Panc1 (cell line): ENCODE measurements at regions not wholly inside any gene's neighbourhood (a gene's known extent, or its start where the extent isn't known, plus 50 kb on each side); places are given as distances from the start of the nearest gene placed in this dataset.
"Not testable (repeated sequence)": the region's sequence is repeated elsewhere in the genome, so short reads cannot be mapped to it uniquely, and the experiment has no call there.

Experiments used
- ATAC-seq: fragments of 200-7000 bp; cut with Tn5 transposase; 2 replicates; pipeline ENCODE4 v1.9.1; 2020; ENCODE audit warnings: mild to moderate bottlenecking, moderate library complexity
- BruUV-seq: library from RNA; stranded (reverse); fragments of 400-500 nt; replicated peaks from 2 replicates; lab custom pipeline; 2021; lab: Mats Ljungman, UMichigan
- CTCF ChIA-PET: fragments of 300-600 bp; sonication (Branson Sonifier 250); formaldehyde crosslinking; loops from one replicate; lab custom pipeline; 2022; ENCODE audit warnings: antibody characterized with exemption; lab: Charles Lee
- POLR2A ChIA-PET: fragments of 300-600 bp; sonication (Branson Sonifier 250); formaldehyde crosslinking; loops from one replicate; lab custom pipeline; 2022; ENCODE audit warnings: antibody characterized with exemption; lab: Charles Lee
- DNase-seq: peaks from one replicate; pipeline ENCODE4 v3.0.0-alpha.2; 2010; ENCODE audit warnings: low read depth, low spot score
- H3K27ac ChIP-seq: 2 replicates; pipeline ENCODE4 v1.5.1; 2011; ENCODE audit warnings: mild to moderate bottlenecking, low read length, inconsistent platforms
- H3K27me3 ChIP-seq: fragments of 200-500 bp; sonication (Bioruptor generic); 2 replicates; pipeline ENCODE4 v1.6.0; 2014; ENCODE audit warnings: low read length, inconsistent platforms; ENCODE audit not compliant: control insufficient read depth, insufficient read depth
- H3K36me3 ChIP-seq: fragments of 200-500 bp; sonication (Bioruptor generic); 2 replicates; pipeline ENCODE4 v1.5.1; 2014; ENCODE audit warnings: inconsistent platforms, mild to moderate bottlenecking, low read length, moderate library complexity; ENCODE audit not compliant: control insufficient read depth, insufficient read depth
- H3K4me1 ChIP-seq: 2 replicates; pipeline ENCODE4 v1.5.1; 2011; ENCODE audit warnings: inconsistent platforms, mild to moderate bottlenecking, low read length, moderate library complexity; ENCODE audit not compliant: control insufficient read depth, insufficient read depth
- H3K4me3 ChIP-seq, 2 experiments: 2 replicates each; pipeline ENCODE4 v1.5.1; 2011 to 2012; ENCODE audit warnings: low read depth in 2 of 2, low read length in 2 of 2, mild to moderate bottlenecking in 2 of 2, inconsistent platforms in 1 of 2, moderate library complexity in 1 of 2
- H3K9me3 ChIP-seq: fragments of 200-500 bp; sonication (Bioruptor generic); 2 replicates; pipeline ENCODE4 v1.5.1; 2014; ENCODE audit warnings: low read depth, mild to moderate bottlenecking, inconsistent platforms, low read length, moderate library complexity; ENCODE audit not compliant: control insufficient read depth, insufficient read depth
- CTCF ChIP-seq: fragments of 450-650 bp; IDR thresholded peaks from 2 replicates; pipeline ENCODE4 v1.5.1; 2017; ENCODE audit warnings: mild to moderate bottlenecking
- POLR2AphosphoS5 ChIP-seq: IDR thresholded peaks from 2 replicates; pipeline ENCODE4 v1.6.1; 2012; ENCODE audit warnings: mild to moderate bottlenecking, low read depth, low read length, moderate library complexity
- REST ChIP-seq, 2 experiments: IDR thresholded peaks; 2 replicates each; pipeline ENCODE4 v1.6.1; 2011 to 2012; ENCODE audit warnings: low read depth in 2 of 2, control low read depth in 1 of 2, low read length in 1 of 2, mild to moderate bottlenecking in 1 of 2, moderate library complexity in 1 of 2; ENCODE audit not compliant: insufficient read depth in 1 of 2
- SIN3A ChIP-seq: IDR thresholded peaks from 2 replicates; pipeline ENCODE4 v1.6.1; 2012; ENCODE audit warnings: low read depth, mild to moderate bottlenecking, low read length, moderate library complexity, borderline replicate concordance; ENCODE audit not compliant: insufficient read depth
- TCF7L2 ChIP-seq: IDR thresholded peaks from 2 replicates; pipeline ENCODE4 v1.6.1; 2011; ENCODE audit warnings: mild to moderate bottlenecking, low read depth, low read length, inconsistent platforms
- in situ Hi-C: cut with HindIII; loops from 2 replicates; pipeline ENCODE4 v1.10.0; 2016; ENCODE audit warnings: low sequenced_read_pairs, low pct_unique_long_range_greater_than_20kb
- intact Hi-C: fragments of 100-400 bp; cut with micrococcal nuclease; formaldehyde crosslinking; loops from one replicate; pipeline ENCODE4 v1.10.0; 2022; ENCODE audit not compliant: unreplicated experiment

DNA sequence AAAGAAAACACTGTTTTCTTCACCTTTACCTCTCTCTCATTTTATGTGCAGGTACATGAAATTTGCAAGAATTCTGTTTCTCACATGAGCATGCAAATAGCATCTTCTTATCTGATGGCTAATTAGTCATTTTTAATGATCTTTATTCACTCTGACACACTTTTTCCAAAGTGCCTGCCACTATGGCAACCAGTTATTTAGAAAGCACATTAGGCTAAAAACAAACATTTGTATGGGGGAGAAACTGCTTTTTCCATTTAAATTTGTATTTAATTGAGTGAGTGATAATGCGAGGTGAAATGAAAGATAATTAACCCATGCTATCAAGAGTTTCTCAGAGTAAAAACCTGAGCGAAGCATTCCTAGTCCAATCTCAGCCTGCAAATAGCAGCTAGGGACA, 365.0 kb downstream of the MAT2B start:
- in situ Hi-C loops, result no loop called here
- no peak overlapping the region for H3K27ac ChIP-seq
- H3K4me1 ChIP-seq, result no peaks in the 10 kb centered on the region
- H3K36me3 ChIP-seq, result no peaks in the 10 kb centered on the region
- BruUV-seq, result no TSS peak
- no peak overlapping the region for H3K4me3 ChIP-seq
- no peak for ATAC-seq
- no peaks in the 10 kb centered on the region for H3K9me3 ChIP-seq
- TF ChIP-seq SIN3A (no peak), POLR2AphosphoS5 (no peak), TCF7L2 (no peak), REST (IDR thresholded peaks at IDR 0.05; ENCODE audit: insufficient read depth in 1 of 2, low read depth in 2 of 2, low read length in 1 of 2) (no peak)
- no peak for DNase-seq
- H3K27me3 ChIP-seq, result no peaks in the 10 kb centered on the region
- ChIA-PET POLR2A (no interaction called here), CTCF (no interaction called here)
- intact Hi-C loops, result no loop called here

DNA sequence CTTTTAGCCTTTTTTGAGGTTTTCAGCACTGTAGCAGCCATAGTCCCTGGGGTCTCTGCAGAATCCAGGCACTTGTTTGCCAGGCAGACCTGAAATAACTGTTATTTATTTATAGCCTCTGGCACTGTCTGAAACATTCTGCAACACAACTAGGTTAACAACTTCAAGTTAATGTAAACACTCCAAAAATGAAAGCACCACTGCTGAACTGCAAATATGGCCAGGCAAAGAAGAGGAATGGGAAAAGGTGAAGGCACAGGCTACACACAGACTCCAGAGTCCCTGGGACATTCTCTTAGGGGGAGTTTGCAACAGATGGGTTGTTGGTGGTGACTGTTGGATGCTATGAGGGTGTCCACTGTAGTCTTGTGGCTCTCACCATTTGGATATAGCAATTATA, 369.0 kb downstream of the MAT2B start:
- Histone ChIP-seq H3K27ac (no peak overlapping the region), H3K27me3 (no peaks in the 10 kb centered on the region), H3K4me3 (no peak overlapping the region), H3K4me1 (no peaks in the 10 kb centered on the region), H3K36me3 (no peaks in the 10 kb centered on the region), H3K9me3 (no peaks in the 10 kb centered on the region; the same call in 1 of the 2 replicates)
- ATAC-seq, result no peak
- CTCF ChIA-PET, result no interaction called here
- intact Hi-C loops (no loop called here), in situ Hi-C loops (no loop called here)
- DNase-seq, result no peak
- BruUV-seq, result no TSS peak
- POLR2A ChIA-PET, result no interaction called here
- TF ChIP-seq TCF7L2 (no peak), REST (IDR thresholded peaks at IDR 0.05; ENCODE audit: insufficient read depth in 1 of 2, low read depth in 2 of 2, low read length in 1 of 2) (no peak), POLR2AphosphoS5 (no peak), SIN3A (no peak), CTCF (no peak)

GRCh38 chr5:163874912-163875311, 369.5 kb downstream of the MAT2B start:
- CTCF ChIA-PET, H3K9me3 ChIP-seq, in situ Hi-C loops, H3K4me1 ChIP-seq, ATAC-seq, POLR2A ChIA-PET, H3K27me3 ChIP-seq, H3K27ac ChIP-seq, DNase-seq, H3K4me3 ChIP-seq, intact Hi-C loops, H3K36me3 ChIP-seq, BruUV-seq: not testable (repeated sequence)
